H9 (cell line): ENCODE measurements at regions not wholly inside any gene's neighbourhood (a gene's known extent, or its start where the extent isn't known, plus 50 kb on each side); places are given as distances from the start of the nearest gene placed in this dataset.

ENCODE experiments used
- DNase-seq: peaks from one replicate; pipeline ENCODE4 v3.0.0-alpha.2; 2017
- H2AFZ ChIP-seq: one replicate; pipeline ENCODE4 v1.6.1; 2013; ENCODE audit warnings: mild to moderate bottlenecking, low read length, control low read depth, moderate library complexity
- H2AK5ac ChIP-seq: 2 replicates; pipeline ENCODE4 v1.6.1; 2013; ENCODE audit warnings: low read length, control low read depth, mixed read lengths; ENCODE audit not compliant: insufficient read length
- H2BK120ac ChIP-seq: one replicate; pipeline ENCODE4 v1.6.1; 2013; ENCODE audit warnings: low read depth, mild to moderate bottlenecking, low read length, control low read depth, inconsistent platforms; ENCODE audit not compliant: poor library complexity, severe bottlenecking
- H2BK12ac ChIP-seq: 2 replicates; pipeline ENCODE4 v1.6.1; 2013; ENCODE audit warnings: low read length, control low read depth, mixed read lengths, low read depth; ENCODE audit not compliant: insufficient read length
- H2BK15ac ChIP-seq: 2 replicates; pipeline ENCODE4 v1.6.1; 2013; ENCODE audit warnings: low read depth, low read length, control low read depth
- H2BK20ac ChIP-seq: one replicate; pipeline ENCODE4 v1.6.1; 2013; ENCODE audit warnings: low read depth, mild to moderate bottlenecking, low read length, control low read depth, inconsistent platforms; ENCODE audit not compliant: poor library complexity, severe bottlenecking
- H2BK5ac ChIP-seq: 2 replicates; pipeline ENCODE4 v1.6.1; 2013; ENCODE audit warnings: low read length, control low read depth, mixed read lengths; ENCODE audit not compliant: insufficient read length
- H3K14ac ChIP-seq: 2 replicates; pipeline ENCODE4 v1.6.1; 2013; ENCODE audit warnings: low read length, control low read depth; ENCODE audit not compliant: insufficient read depth
- H3K18ac ChIP-seq: 2 replicates; pipeline ENCODE4 v1.6.1; 2013; ENCODE audit warnings: low read depth, mild to moderate bottlenecking, mixed read lengths, low read length, control low read depth; ENCODE audit not compliant: insufficient read length
- H3K23ac ChIP-seq: 2 replicates; pipeline ENCODE4 v1.6.1; 2013; ENCODE audit warnings: low read length, control low read depth, mixed read lengths, low read depth; ENCODE audit not compliant: insufficient read length
- H3K23me2 ChIP-seq: 2 replicates; pipeline ENCODE4 v1.6.1; 2013; ENCODE audit warnings: low read depth, mild to moderate bottlenecking, mixed read lengths, low read length, control low read depth; ENCODE audit not compliant: insufficient read length, poor library complexity, severe bottlenecking
- H3K27ac ChIP-seq: 2 replicates; pipeline ENCODE4 v1.5.1; 2013; ENCODE audit warnings: low read length, control low read depth, mixed read lengths, low read depth; ENCODE audit not compliant: insufficient read length
- H3K27me3 ChIP-seq: 2 replicates; pipeline ENCODE4 v1.6.1; 2013; ENCODE audit warnings: low read length, control low read depth, inconsistent platforms; ENCODE audit not compliant: insufficient read depth
- H3K4ac ChIP-seq: 2 replicates; pipeline ENCODE4 v1.6.1; 2013; ENCODE audit warnings: low read depth, mild to moderate bottlenecking, control low read depth, inconsistent platforms, low read length, moderate library complexity
- H3K4me1 ChIP-seq: 2 replicates; pipeline ENCODE4 v1.6.1; 2013; ENCODE audit warnings: low read length, control low read depth, inconsistent platforms; ENCODE audit not compliant: insufficient read depth
- H3K4me2 ChIP-seq: 2 replicates; pipeline ENCODE4 v1.6.1; 2013; ENCODE audit warnings: low read length, control low read depth, mixed read lengths; ENCODE audit not compliant: insufficient read length, insufficient read depth
- H3K56ac ChIP-seq: 2 replicates; pipeline ENCODE4 v1.6.1; 2013; ENCODE audit warnings: low read depth, mild to moderate bottlenecking, mixed read lengths, low read length, control low read depth; ENCODE audit not compliant: insufficient read length
- H3K79me1 ChIP-seq: 2 replicates; pipeline ENCODE4 v1.6.1; 2013; ENCODE audit warnings: low read depth, mild to moderate bottlenecking, moderate library complexity, low read length, control low read depth, inconsistent platforms; ENCODE audit not compliant: insufficient read depth, poor library complexity, severe bottlenecking
- H3K79me2 ChIP-seq: 2 replicates; pipeline ENCODE4 v1.6.1; 2013; ENCODE audit warnings: low read length, control low read depth, inconsistent platforms; ENCODE audit not compliant: insufficient read depth
- H3K9ac ChIP-seq: 2 replicates; pipeline ENCODE4 v1.6.1; 2013; ENCODE audit warnings: low read length, control low read depth, mixed read lengths; ENCODE audit not compliant: insufficient read length; ENCODE audit errors: extremely low read depth
- H3K9me3 ChIP-seq: one replicate; pipeline ENCODE4 v1.6.1; 2013; ENCODE audit warnings: low read depth, low read length, inconsistent platforms; ENCODE audit not compliant: control insufficient read depth
- H3T11ph ChIP-seq: one replicate; pipeline ENCODE4 v1.6.1; 2013; ENCODE audit warnings: mild to moderate bottlenecking, low read length, control low read depth, inconsistent platforms
- H4K20me1 ChIP-seq: one replicate; pipeline ENCODE4 v1.6.1; 2013; ENCODE audit not compliant: control insufficient read depth, insufficient read length, insufficient read depth
- H4K5ac ChIP-seq: 2 replicates; pipeline ENCODE4 v1.6.1; 2013; ENCODE audit warnings: low read depth, mild to moderate bottlenecking, mixed read lengths, low read length, control low read depth; ENCODE audit not compliant: insufficient read length
- H4K8ac ChIP-seq: replicated peaks from 2 replicates; pipeline ENCODE4 v1.6.1; 2013; ENCODE audit warnings: low read length, control low read depth, mixed read lengths, low read depth; ENCODE audit not compliant: insufficient read length
- H4K91ac ChIP-seq: 2 replicates; pipeline ENCODE4 v1.6.1; 2013; ENCODE audit warnings: low read depth, mild to moderate bottlenecking, moderate library complexity, mixed read lengths, low read length, control low read depth; ENCODE audit not compliant: insufficient read length
- H3K27ac Mint-ChIP-seq, 3 experiments: 2 replicates in 2 of 3; 3 replicates in 1 of 3; pipeline ENCODE4 v1.8.0; 2020 to 2021; ENCODE audit warnings: mixed read lengths in 3 of 3, mild to moderate bottlenecking in 1 of 3, moderate library complexity in 1 of 3
- H3K27me3 Mint-ChIP-seq: 2 replicates; pipeline ENCODE4 v1.8.0; 2021; ENCODE audit warnings: low read depth, mild to moderate bottlenecking, moderate library complexity, mixed read lengths
- H3K36me3 Mint-ChIP-seq, 3 experiments: 2 replicates in 2 of 3; 3 replicates in 1 of 3; pipeline ENCODE4 v1.8.0; 2020 to 2021; ENCODE audit warnings: low read depth in 3 of 3, mixed read lengths in 3 of 3; ENCODE audit not compliant: insufficient read depth in 1 of 3
- H3K4me1 Mint-ChIP-seq, 2 experiments: 2 replicates each; pipeline ENCODE4 v1.8.0; 2020; ENCODE audit warnings: mixed read lengths in 2 of 2
- H3K4me3 Mint-ChIP-seq, 2 experiments: 2 replicates in 1 of 2; 3 replicates in 1 of 2; pipeline ENCODE4 v1.8.0; 2020 to 2021; ENCODE audit warnings: mild to moderate bottlenecking in 2 of 2, mixed read lengths in 2 of 2, moderate library complexity in 1 of 2
- H3K9me3 Mint-ChIP-seq, 2 experiments: 2 replicates in 1 of 2; 3 replicates in 1 of 2; pipeline ENCODE4 v1.8.0; 2020; ENCODE audit warnings: mild to moderate bottlenecking in 2 of 2, mixed read lengths in 2 of 2, moderate library complexity in 1 of 2
- CTCF ChIP-seq: fragments of 200-600 bp; sonication (generic); conservative IDR thresholded peaks from 3 replicates; pipeline ENCODE4 v1.8.0; 2021; ENCODE audit warnings: antibody characterized with exemption, mild to moderate bottlenecking
- WGBS: extraction: QIAGEN DNeasy Blood & Tissue Kit; methylation state at CpG from one replicate; pipeline ENCODE4 v1.1.7; 2013; ENCODE audit warnings: missing lambda C conversion rate, low lambda C conversion rate, mixed read lengths; ENCODE audit not compliant: insufficient read length; ENCODE audit errors: extremely low coverage; 5-methylcytosine and 5-hydroxymethylcytosine counted together

GRCh38 chr4:123954220-123954619 is 557.6 kb downstream of the SPRY1 start:
- DNase-seq: no peak
- Histone ChIP-seq H4K5ac (no peak overlapping the region), H3K56ac (no peak overlapping the region), H4K91ac (no peak overlapping the region), H4K20me1 (no peaks in the 10 kb centered on the region), H4K8ac (no peak overlapping the region), H3K23me2 (no peaks in the 10 kb centered on the region), H3K79me1 (no peaks in the 10 kb centered on the region), H2BK5ac (no peak overlapping the region), H3K4ac (no peak overlapping the region), H2BK12ac (no peak overlapping the region), H2BK15ac (no peak overlapping the region), H3K27ac (no peak overlapping the region), H3K18ac (no peak overlapping the region), H3K79me2 (no peaks in the 10 kb centered on the region), H3K4me1 (no peaks in the 10 kb centered on the region; the same call in 1 of the 2 replicates), H2BK20ac (no peak overlapping the region), H3K4me2 (no peak overlapping the region), H3K27me3 (no peaks in the 10 kb centered on the region), H3K14ac (no peak overlapping the region), H3K9me3 (no peaks in the 10 kb centered on the region), H3T11ph (no peak overlapping the region), H3K9ac (no peak overlapping the region), H2AK5ac (no peak overlapping the region), H3K23ac (no peak overlapping the region), H2AFZ (no peak overlapping the region), H2BK120ac (no peak overlapping the region)
- peaks cover 5 to 12% of the 10 kb centered on the region in 2 experiments; a peak in 4 of 5 replicates for H3K9me3 Mint-ChIP-seq
- peaks cover 15 to 26% (median 19%) of the 10 kb centered on the region in 3 experiments for H3K36me3 Mint-ChIP-seq
- no CpG with 5 or more reads among the region's 4 CpGs for WGBS
- peaks cover 11 to 20% of the 10 kb centered on the region in 2 experiments for H3K4me1 Mint-ChIP-seq
- TF ChIP-seq CTCF: no peak
- no peak overlapping the region for H3K4me3 Mint-ChIP-seq
- no peaks in the 10 kb centered on the region for H3K27me3 Mint-ChIP-seq
- peak overlapping the region in 1 of 3 experiments; percentile 57; a peak in 2 of 7 replicates for H3K27ac Mint-ChIP-seq
